Endothelial cell of umbilical vein (primary cell): ENCODE measurements at regions not wholly inside any gene's neighbourhood (a gene's known extent, or its start where the extent isn't known, plus 50 kb on each side); places are given as distances from the start of the nearest gene placed in this dataset.

Experiments
- BruUV-seq: library from RNA; stranded (reverse); fragments of 400-500 nt; replicated peaks from 2 replicates; lab custom pipeline; 2021; lab: Mats Ljungman, UMichigan
- CTCF ChIA-PET: fragments of 300-600, 350-600 bp; sonication (Branson Sonifier 250); formaldehyde crosslinking; loops from one replicate; lab custom pipeline; 2021; ENCODE audit warnings: antibody characterized with exemption, inconsistent platforms; lab: Charles Lee
- POLR2A ChIA-PET: fragments of 300-600, 350-600 bp; sonication (Branson Sonifier 250); formaldehyde crosslinking; loops from one replicate; lab custom pipeline; 2021; ENCODE audit warnings: antibody characterized with exemption, inconsistent platforms; lab: Charles Lee
- DNase-seq: peaks from one replicate; pipeline ENCODE4 v3.0.0-alpha.2; 2011; ENCODE audit warnings: low read depth, low spot score
- FAIRE-seq: peaks from 2 replicates; lab custom pipeline; 2011; peaks lifted over from hg19 to GRCh38; lab: Jason Lieb, UNC
- H2AFZ ChIP-seq: 2 replicates; pipeline ENCODE4 v1.6.0; 2012; ENCODE audit warnings: low read depth, low read length, control low read depth, inconsistent platforms
- H3K27ac ChIP-seq: 2 replicates; pipeline ENCODE4 v1.5.1; 2011; ENCODE audit warnings: low read depth, mild to moderate bottlenecking, control low read depth, low read length, moderate library complexity; ENCODE audit not compliant: insufficient read depth
- H3K27me3 ChIP-seq, 2 experiments: 2 replicates each; pipeline versions ENCODE4 v1.6.0 to v1.6.1; 2011; ENCODE audit warnings: low read length in 2 of 2, mixed read lengths in 1 of 2; ENCODE audit not compliant: control insufficient read depth in 2 of 2, insufficient read depth in 2 of 2
- H3K36me3 ChIP-seq, 2 experiments: 2 replicates in 1 of 2; 3 replicates in 1 of 2; pipeline ENCODE4 v1.5.1; 2011; ENCODE audit warnings: low read length in 2 of 2, mild to moderate bottlenecking in 1 of 2, moderate library complexity in 1 of 2; ENCODE audit not compliant: control insufficient read depth in 2 of 2, insufficient read depth in 2 of 2; ENCODE audit errors: extremely low read depth in 1 of 2
- H3K4me1 ChIP-seq: 3 replicates; pipeline ENCODE4 v1.5.1; 2011; ENCODE audit warnings: mild to moderate bottlenecking, low read length; ENCODE audit not compliant: control insufficient read depth, insufficient read depth; ENCODE audit errors: extremely low read depth
- H3K4me2 ChIP-seq: 2 replicates; pipeline ENCODE4 v1.6.1; 2011; ENCODE audit warnings: low read length, control low read depth, mixed read lengths; ENCODE audit not compliant: insufficient read depth
- H3K4me3 ChIP-seq, 3 experiments: fragments of 200-600 bp in 1 of 3; sonication (generic), shearing (Covaris generic) in 1 of 3; replicated peaks in 1 of 3; 2 replicates each; pipeline ENCODE4 v1.5.1; 2011 to 2016; ENCODE audit warnings: control low read depth in 3 of 3, low read length in 3 of 3, mild to moderate bottlenecking in 2 of 3, inconsistent platforms in 1 of 3, low read depth in 1 of 3, moderate library complexity in 1 of 3; ENCODE audit not compliant: insufficient read depth in 1 of 3
- H3K79me2 ChIP-seq: 2 replicates; pipeline ENCODE4 v1.6.0; 2012; ENCODE audit warnings: low read length, inconsistent platforms; ENCODE audit not compliant: control insufficient read depth, insufficient read depth
- H3K9ac ChIP-seq: replicated peaks from 2 replicates; pipeline ENCODE3; 2011; ENCODE audit warnings: low read length, control low read depth; ENCODE audit not compliant: insufficient read depth; ENCODE audit errors: extremely low read depth
- H3K9me1 ChIP-seq: replicated peaks from 3 replicates; pipeline ENCODE4 v1.6.0; 2011; ENCODE audit warnings: mild to moderate bottlenecking, low read length; ENCODE audit not compliant: control insufficient read depth, insufficient read depth; ENCODE audit errors: extremely low read depth
- H3K9me3 ChIP-seq: replicated peaks from 2 replicates; pipeline ENCODE4 v1.5.1; 2012; ENCODE audit warnings: low read length, inconsistent platforms; ENCODE audit not compliant: control insufficient read depth, insufficient read depth
- H4K20me1 ChIP-seq: replicated peaks from 2 replicates; pipeline ENCODE3; 2011; ENCODE audit warnings: mild to moderate bottlenecking, low read length; ENCODE audit not compliant: control insufficient read depth, insufficient read depth; ENCODE audit errors: extremely low read depth
- CTCF ChIP-seq, 2 donors: IDR thresholded peaks; 1 replicate in 1 of 2; 2 replicates in 1 of 2; pipeline ENCODE4 v1.5.1; 2011; ENCODE audit warnings: low read length in 2 of 2, mild to moderate bottlenecking in 2 of 2, moderate library complexity in 2 of 2, control low read depth in 1 of 2, inconsistent platforms in 1 of 2, low read depth in 1 of 2; ENCODE audit not compliant: insufficient read depth in 1 of 2; ENCODE audit errors: extremely low read depth in 1 of 2
- EZH2 ChIP-seq: IDR thresholded peaks from 2 replicates; pipeline ENCODE4 v1.6.1; 2012; ENCODE audit warnings: borderline replicate concordance, low read depth, mild to moderate bottlenecking, moderate library complexity, low read length, inconsistent platforms; ENCODE audit not compliant: severe bottlenecking
- FOS ChIP-seq: IDR thresholded peaks from 2 replicates; pipeline ENCODE4 v1.6.1; 2011; ENCODE audit warnings: mild to moderate bottlenecking, low read length, moderate library complexity, borderline replicate concordance; ENCODE audit not compliant: insufficient read depth
- GATA2 ChIP-seq: IDR thresholded peaks from 2 replicates; pipeline ENCODE4 v1.7.0; 2011; ENCODE audit warnings: low read depth, mild to moderate bottlenecking, moderate library complexity, mixed read lengths, low read length; ENCODE audit not compliant: insufficient read length, insufficient read depth
- JUN ChIP-seq: IDR thresholded peaks from 2 replicates; pipeline ENCODE4 v1.6.1; 2011; ENCODE audit warnings: borderline replicate concordance, low read depth; ENCODE audit not compliant: insufficient read length, insufficient read depth
- MYC ChIP-seq: IDR thresholded peaks from one replicate; pipeline ENCODE4 v1.6.1; 2011; ENCODE audit warnings: mild to moderate bottlenecking, low read depth, low read length
- POLR2A ChIP-seq: IDR thresholded peaks from 2 replicates; pipeline ENCODE4 v1.6.1; 2012; ENCODE audit warnings: low read depth, mild to moderate bottlenecking, control low read depth, low read length
- POLR2AphosphoS5 ChIP-seq: IDR thresholded peaks from 2 replicates; pipeline ENCODE4 v1.6.1; 2012; ENCODE audit warnings: low read depth, mild to moderate bottlenecking, control low read depth, low read length, moderate library complexity; ENCODE audit not compliant: insufficient read depth
- dilution Hi-C: fragments of 300-500 bp; cut with MboI; formaldehyde crosslinking; loops from one replicate; pipeline ENCODE4 v1.15.0; 2019; ENCODE audit warnings: low sequenced_read_pairs; ENCODE audit not compliant: extremely low pct_ligation_motif_present
- intact Hi-C: fragments of 100-400 bp; cut with micrococcal nuclease; formaldehyde crosslinking; loops from one replicate; pipeline ENCODE4 v1.10.0; 2022
- TF ChIP-seq, protein P1 (sequence below): IDR thresholded peaks from 2 replicates; pipeline ENCODE4 v1.6.1; 2011; ENCODE audit not compliant: insufficient read depth, insufficient read length

GRCh38 chr4:187942968-187943367 lies 52.6 kb upstream of the ZFP42 start:
- H3K4me1 ChIP-seq: no peaks in the 10 kb centered on the region
- intact Hi-C loops: no loop called here
- no peaks in the 10 kb centered on the region for H3K79me2 ChIP-seq
- ChIA-PET POLR2A (no interaction called here), CTCF (no interaction called here)
- H3K9me1 ChIP-seq: no peaks in the 10 kb centered on the region
- FAIRE-seq (no peak), DNase-seq (no peak)
- no TSS peak for BruUV-seq
- peaks cover 9% of the 10 kb centered on the region for H3K9me3 ChIP-seq
- TF ChIP-seq, protein P1, sequence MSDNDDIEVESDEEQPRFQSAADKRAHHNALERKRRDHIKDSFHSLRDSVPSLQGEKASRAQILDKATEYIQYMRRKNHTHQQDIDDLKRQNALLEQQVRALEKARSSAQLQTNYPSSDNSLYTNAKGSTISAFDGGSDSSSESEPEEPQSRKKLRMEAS: no peak
- TF ChIP-seq FOS (no peak), EZH2 (no peak), POLR2AphosphoS5 (no peak), MYC (no peak), GATA2 (no peak), CTCF (IDR thresholded peaks at IDR 0.05; ENCODE audit: extremely low read depth in 1 of 2, insufficient read depth in 1 of 2, low read depth in 1 of 2, low read length in 2 of 2) (no peak), JUN (no peak), POLR2A (no peak)
- no peak overlapping the region for H3K9ac ChIP-seq
- dilution Hi-C loops: no loop called here
- no peaks in the 10 kb centered on the region for H3K36me3 ChIP-seq
- H3K27me3 ChIP-seq: no peaks in the 10 kb centered on the region
- H2AFZ ChIP-seq: no peak overlapping the region
- H3K27ac ChIP-seq: no peak overlapping the region
- no peaks in the 10 kb centered on the region for H4K20me1 ChIP-seq
- no peak overlapping the region for H3K4me2 ChIP-seq
- no peak overlapping the region for H3K4me3 ChIP-seq
